ENCODE measurements at regions not wholly inside any gene's neighbourhood (a gene's known extent, or its start where the extent isn't known, plus 50 kb on each side); places are given as distances from the start of the nearest gene placed in this dataset.

DNA sequence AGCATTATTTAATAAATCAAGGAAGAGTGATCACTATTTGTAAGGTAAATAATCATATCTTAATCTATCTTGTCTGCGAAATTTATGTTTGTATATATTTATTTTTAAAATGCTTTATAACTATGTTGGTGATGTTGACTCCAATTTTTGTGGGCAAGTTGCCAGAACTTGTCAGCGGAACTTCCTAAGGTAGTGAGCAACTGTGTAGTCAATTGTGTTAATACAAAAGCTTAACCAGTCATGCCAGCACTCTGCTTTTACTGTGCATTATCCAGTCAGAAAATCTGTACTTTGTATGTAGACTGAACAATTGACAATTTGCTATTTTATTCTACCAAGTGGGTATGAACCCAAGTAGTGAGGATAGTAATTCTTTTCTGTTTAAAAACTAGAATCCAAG is 61.9 kb upstream of the RND3 start:
- TF ChIP-seq FOXP2 (optimal IDR thresholded peaks at IDR 0.05; ENCODE audit: borderline replicate concordance, extremely low read depth, extremely low read length, insufficient read depth), result no peak
- no peak for TF ChIP-seq TAF1 (IDR thresholded peaks at IDR 0.05; ENCODE audit: borderline replicate concordance, insufficient read depth, low read length)
- TF ChIP-seq, protein P1, sequence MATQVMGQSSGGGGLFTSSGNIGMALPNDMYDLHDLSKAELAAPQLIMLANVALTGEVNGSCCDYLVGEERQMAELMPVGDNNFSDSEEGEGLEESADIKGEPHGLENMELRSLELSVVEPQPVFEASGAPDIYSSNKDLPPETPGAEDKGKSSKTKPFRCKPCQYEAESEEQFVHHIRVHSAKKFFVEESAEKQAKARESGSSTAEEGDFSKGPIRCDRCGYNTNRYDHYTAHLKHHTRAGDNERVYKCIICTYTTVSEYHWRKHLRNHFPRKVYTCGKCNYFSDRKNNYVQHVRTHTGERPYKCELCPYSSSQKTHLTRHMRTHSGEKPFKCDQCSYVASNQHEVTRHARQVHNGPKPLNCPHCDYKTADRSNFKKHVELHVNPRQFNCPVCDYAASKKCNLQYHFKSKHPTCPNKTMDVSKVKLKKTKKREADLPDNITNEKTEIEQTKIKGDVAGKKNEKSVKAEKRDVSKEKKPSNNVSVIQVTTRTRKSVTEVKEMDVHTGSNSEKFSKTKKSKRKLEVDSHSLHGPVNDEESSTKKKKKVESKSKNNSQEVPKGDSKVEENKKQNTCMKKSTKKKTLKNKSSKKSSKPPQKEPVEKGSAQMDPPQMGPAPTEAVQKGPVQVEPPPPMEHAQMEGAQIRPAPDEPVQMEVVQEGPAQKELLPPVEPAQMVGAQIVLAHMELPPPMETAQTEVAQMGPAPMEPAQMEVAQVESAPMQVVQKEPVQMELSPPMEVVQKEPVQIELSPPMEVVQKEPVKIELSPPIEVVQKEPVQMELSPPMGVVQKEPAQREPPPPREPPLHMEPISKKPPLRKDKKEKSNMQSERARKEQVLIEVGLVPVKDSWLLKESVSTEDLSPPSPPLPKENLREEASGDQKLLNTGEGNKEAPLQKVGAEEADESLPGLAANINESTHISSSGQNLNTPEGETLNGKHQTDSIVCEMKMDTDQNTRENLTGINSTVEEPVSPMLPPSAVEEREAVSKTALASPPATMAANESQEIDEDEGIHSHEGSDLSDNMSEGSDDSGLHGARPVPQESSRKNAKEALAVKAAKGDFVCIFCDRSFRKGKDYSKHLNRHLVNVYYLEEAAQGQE (IDR thresholded peaks at IDR 0.05; ENCODE audit: insufficient read depth in 1 of 2, low read depth in 2 of 2, low read length in 2 of 2), result no peak
- no peak for TF ChIP-seq SIN3A (IDR thresholded peaks at IDR 0.05; ENCODE audit: borderline replicate concordance, insufficient read depth, low read length)
- TF ChIP-seq POLR2AphosphoS5 (IDR thresholded peaks at IDR 0.05; ENCODE audit: low read depth, low read length), result no peak

DNA sequence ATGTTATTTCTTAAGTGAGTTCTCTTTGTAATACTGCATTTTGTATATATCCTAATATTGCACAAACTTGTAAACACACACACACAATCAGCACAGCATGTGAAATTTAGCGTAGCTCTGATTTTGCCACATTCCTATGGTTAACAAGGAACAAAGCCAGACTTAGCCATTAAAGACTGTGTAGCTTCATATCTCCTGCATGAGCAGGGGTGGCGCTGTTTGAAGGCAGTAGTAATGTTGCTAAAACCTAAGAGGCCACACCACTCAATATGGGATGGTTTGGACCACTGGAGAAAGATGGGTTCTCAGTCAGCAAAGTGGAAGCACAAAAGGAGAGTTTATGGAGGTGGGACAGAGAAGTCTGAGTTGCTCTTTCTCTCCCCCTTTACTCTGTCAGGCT is 61.1 kb upstream of the RND3 start:
- TF ChIP-seq, protein P1 (IDR thresholded peaks at IDR 0.05; ENCODE audit: insufficient read depth in 1 of 2, low read depth in 2 of 2, low read length in 2 of 2), result no peak
- TF ChIP-seq SIN3A (IDR thresholded peaks at IDR 0.05; ENCODE audit: borderline replicate concordance, insufficient read depth, low read length) (no peak), POLR2AphosphoS5 (IDR thresholded peaks at IDR 0.05; ENCODE audit: low read depth, low read length) (no peak), FOXP2 (optimal IDR thresholded peaks at IDR 0.05; ENCODE audit: borderline replicate concordance, extremely low read depth, extremely low read length, insufficient read depth) (no peak), TAF1 (IDR thresholded peaks at IDR 0.05; ENCODE audit: borderline replicate concordance, insufficient read depth, low read length) (no peak)

DNA sequence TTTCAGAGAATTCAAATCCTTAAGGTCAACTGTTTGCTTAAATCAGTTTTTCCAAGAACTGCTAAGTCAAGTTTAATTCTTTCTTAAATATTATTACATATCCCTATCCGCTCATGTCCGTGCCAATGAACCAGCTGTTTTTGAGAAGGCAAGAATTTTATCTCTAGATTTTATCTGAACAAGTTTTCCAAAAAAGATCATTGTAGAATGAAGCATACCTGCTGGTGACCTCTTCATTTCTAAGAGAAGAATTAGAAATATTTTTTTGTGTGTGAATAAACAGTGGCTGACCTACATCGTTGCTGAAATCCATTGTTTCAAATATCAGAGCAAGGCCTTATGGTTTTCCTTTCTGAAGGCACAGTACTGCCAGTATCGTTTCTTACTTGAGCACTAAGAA is 58.4 kb upstream of the RND3 start:
- TF ChIP-seq POLR2AphosphoS5 (IDR thresholded peaks at IDR 0.05; ENCODE audit: low read depth, low read length) (no peak), FOXP2 (optimal IDR thresholded peaks at IDR 0.05; ENCODE audit: borderline replicate concordance, extremely low read depth, extremely low read length, insufficient read depth) (no peak), SIN3A (IDR thresholded peaks at IDR 0.05; ENCODE audit: borderline replicate concordance, insufficient read depth, low read length) (no peak), TAF1 (IDR thresholded peaks at IDR 0.05; ENCODE audit: borderline replicate concordance, insufficient read depth, low read length) (no peak)
- TF ChIP-seq, protein P1 (IDR thresholded peaks at IDR 0.05; ENCODE audit: insufficient read depth in 1 of 2, low read depth in 2 of 2, low read length in 2 of 2), result no peak

DNA sequence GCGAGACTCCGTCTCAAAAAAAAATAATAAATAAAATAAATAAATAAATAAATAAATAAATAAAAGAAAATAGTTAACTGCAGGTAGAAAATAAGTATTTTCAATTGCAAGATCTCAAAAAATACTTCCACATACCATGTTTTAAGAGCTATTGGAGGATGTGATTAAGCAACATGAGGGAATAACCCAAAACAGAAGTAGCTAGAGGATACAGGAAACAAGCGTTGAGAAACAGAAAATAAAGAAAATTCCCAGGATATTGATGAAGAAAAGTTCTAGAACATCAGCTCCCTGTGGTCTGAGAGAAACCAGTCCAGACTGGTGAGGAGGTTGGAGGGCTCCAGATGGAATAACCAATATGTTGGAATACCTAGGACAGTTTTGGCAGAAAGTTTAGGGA is 57.3 kb upstream of the RND3 start:
- TF ChIP-seq SIN3A (IDR thresholded peaks at IDR 0.05; ENCODE audit: borderline replicate concordance, insufficient read depth, low read length) (no peak), POLR2AphosphoS5 (IDR thresholded peaks at IDR 0.05; ENCODE audit: low read depth, low read length) (no peak), FOXP2 (optimal IDR thresholded peaks at IDR 0.05; ENCODE audit: borderline replicate concordance, extremely low read depth, extremely low read length, insufficient read depth) (no peak), TAF1 (IDR thresholded peaks at IDR 0.05; ENCODE audit: borderline replicate concordance, insufficient read depth, low read length) (no peak)
- TF ChIP-seq, protein P1 (IDR thresholded peaks at IDR 0.05; ENCODE audit: insufficient read depth in 1 of 2, low read depth in 2 of 2, low read length in 2 of 2), result no peak

DNA sequence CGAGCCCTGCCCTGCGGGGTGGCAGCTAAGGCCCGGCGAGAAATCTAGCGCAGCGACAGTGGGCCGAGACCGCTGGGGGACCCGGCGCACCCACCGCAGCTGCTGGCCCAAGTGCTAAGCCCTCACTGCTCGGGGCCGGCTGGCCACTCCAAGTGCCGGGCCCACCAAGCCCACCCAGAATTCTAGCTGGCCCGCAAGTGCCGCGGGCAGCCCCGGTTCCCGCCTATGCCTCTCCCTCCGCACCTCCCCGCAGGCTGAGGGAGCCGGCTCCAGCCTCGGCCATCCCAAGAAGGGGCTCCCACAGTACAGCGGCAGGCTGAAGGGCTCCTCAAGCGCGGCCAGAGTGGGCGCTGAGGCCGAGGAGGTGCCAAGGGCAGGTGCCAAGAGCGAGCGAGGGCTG is 55.2 kb upstream of the RND3 start:
- no peak for TF ChIP-seq TAF1 (IDR thresholded peaks at IDR 0.05; ENCODE audit: borderline replicate concordance, insufficient read depth, low read length)
- TF ChIP-seq FOXP2 (optimal IDR thresholded peaks at IDR 0.05; ENCODE audit: borderline replicate concordance, extremely low read depth, extremely low read length, insufficient read depth), result no peak
- TF ChIP-seq, protein P1 (IDR thresholded peaks at IDR 0.05; ENCODE audit: insufficient read depth in 1 of 2, low read depth in 2 of 2, low read length in 2 of 2), result no peak

Data from PFSK-1 (cell line).